BLaER1 treated with 17β-estradiol and CSF1 and Interleukin-3, amounts not matched to agents 10 nM and 100 nM (cell line): ENCODE measurements at regions not wholly inside any gene's neighbourhood (a gene's known extent, or its start where the extent isn't known, plus 50 kb on each side); places are given as distances from the start of the nearest gene placed in this dataset.

Experiments used
- H3K27ac ChIP-seq, 11 experiments: shearing (Covaris generic); formaldehyde crosslinking; 2 replicates each; pipeline ENCODE4 v1.8.1; 2022
- H3K27me3 ChIP-seq, 11 experiments: shearing (Covaris generic); formaldehyde crosslinking; 2 replicates each; pipeline ENCODE4 v1.8.1; 2022
- H3K36me3 ChIP-seq, 11 experiments: shearing (Covaris generic); formaldehyde crosslinking; 2 replicates each; pipeline ENCODE4 v1.8.1; 2022
- H3K4me1 ChIP-seq, 10 experiments: shearing (Covaris generic); formaldehyde crosslinking; 2 replicates each; pipeline ENCODE4 v1.8.1; 2022
- H3K4me2 ChIP-seq, 11 experiments: shearing (Covaris generic); formaldehyde crosslinking; 2 replicates each; pipeline ENCODE4 v1.8.1; 2022
- H3K4me3 ChIP-seq, 10 experiments: shearing (Covaris generic); formaldehyde crosslinking; 2 replicates each; pipeline ENCODE4 v1.8.1; 2022
- H3K9ac ChIP-seq, 11 experiments: shearing (Covaris generic); formaldehyde crosslinking; 2 replicates each; pipeline ENCODE4 v1.8.1; 2022
- H3K9me3 ChIP-seq, 11 experiments: shearing (Covaris generic); formaldehyde crosslinking; replicated peaks in 1 of 11; 2 replicates each; pipeline ENCODE4 v1.8.1; 2022
- H4K20me1 ChIP-seq, 11 experiments: shearing (Covaris generic); formaldehyde crosslinking; 2 replicates each; pipeline ENCODE4 v1.8.1; 2022
- Cebpa-rat ChIP-seq, 11 experiments: shearing (Covaris generic); IDR thresholded peaks; 2 replicates each; pipeline ENCODE4 v1.8.1; 2022

GRCh38 chr18:66754335-66754734, 150.4 kb upstream of the CDH19 start:
- H3K4me3 ChIP-seq: no peak overlapping the region
- no peaks in the 10 kb centered on the region for H3K27me3 ChIP-seq
- no peaks in the 10 kb centered on the region for H3K4me1 ChIP-seq
- H3K9me3 ChIP-seq: no peaks in the 10 kb centered on the region
- H3K4me2 ChIP-seq: no peak overlapping the region
- H4K20me1 ChIP-seq: no peaks in the 10 kb centered on the region
- no peak overlapping the region for H3K9ac ChIP-seq
- H3K36me3 ChIP-seq: no peaks in the 10 kb centered on the region
- H3K27ac ChIP-seq: no peak overlapping the region
- TF ChIP-seq Cebpa-rat (IDR thresholded peaks at IDR 0.05): no peak

- no peak overlapping the region for H3K4me2 ChIP-seq
- no peaks in the 10 kb centered on the region for H3K27me3 ChIP-seq
- H3K9ac ChIP-seq: no peak overlapping the region
- no peak overlapping the region for H3K27ac ChIP-seq
- no peaks in the 10 kb centered on the region for H4K20me1 ChIP-seq
- no peak overlapping the region for H3K4me3 ChIP-seq
- H3K4me1 ChIP-seq: no peaks in the 10 kb centered on the region
- no peaks in the 10 kb centered on the region for H3K9me3 ChIP-seq
- no peak for TF ChIP-seq Cebpa-rat (IDR thresholded peaks at IDR 0.05)
- H3K36me3 ChIP-seq: no peaks in the 10 kb centered on the region
These were observed 148.8 kb upstream of the CDH19 start for GRCh38 chr18:66752733-66753132.

GRCh38 chr18:66749481-66750035, 145.7 kb upstream of the CDH19 start:
- Histone ChIP-seq H4K20me1 (no peaks in the 10 kb centered on the region), H3K9me3 (no peaks in the 10 kb centered on the region), H3K9ac (no peak overlapping the region), H3K4me2 (no peak overlapping the region), H3K27ac (no peak overlapping the region), H3K27me3 (no peaks in the 10 kb centered on the region), H3K4me3 (no peak overlapping the region), H3K36me3 (no peaks in the 10 kb centered on the region), H3K4me1 (no peaks in the 10 kb centered on the region)
- no peak for TF ChIP-seq Cebpa-rat (IDR thresholded peaks at IDR 0.05)

GRCh38 chr18:66749030-66749429, 145.1 kb upstream of the CDH19 start:
- no peak overlapping the region for H3K4me2 ChIP-seq
- H3K4me1 ChIP-seq: no peaks in the 10 kb centered on the region
- H3K9me3 ChIP-seq: no peaks in the 10 kb centered on the region
- no peaks in the 10 kb centered on the region for H3K27me3 ChIP-seq
- no peak overlapping the region for H3K27ac ChIP-seq
- H3K36me3 ChIP-seq: no peaks in the 10 kb centered on the region
- no peak overlapping the region for H3K4me3 ChIP-seq
- no peak for TF ChIP-seq Cebpa-rat (IDR thresholded peaks at IDR 0.05)
- H4K20me1 ChIP-seq: no peaks in the 10 kb centered on the region
- H3K9ac ChIP-seq: no peak overlapping the region

- no peak overlapping the region for H3K4me3 ChIP-seq
- H3K4me2 ChIP-seq: no peak overlapping the region
- H3K4me1 ChIP-seq: no peaks in the 10 kb centered on the region
- H3K9me3 ChIP-seq: no peaks in the 10 kb centered on the region; a peak in 1 of 22 replicates
- no peak overlapping the region for H3K9ac ChIP-seq
- no peaks in the 10 kb centered on the region for H4K20me1 ChIP-seq
- H3K27ac ChIP-seq: no peak overlapping the region
- no peaks in the 10 kb centered on the region for H3K36me3 ChIP-seq
- TF ChIP-seq Cebpa-rat (IDR thresholded peaks at IDR 0.05): no peak
- H3K27me3 ChIP-seq: no peaks in the 10 kb centered on the region
These were observed 138.9 kb upstream of the CDH19 start for GRCh38 chr18:66742832-66743231.

- Histone ChIP-seq H3K27ac (no peak overlapping the region), H4K20me1 (no peaks in the 10 kb centered on the region), H3K4me3 (no peak overlapping the region), H3K4me1 (no peaks in the 10 kb centered on the region), H3K27me3 (no peaks in the 10 kb centered on the region), H3K9ac (no peak overlapping the region), H3K9me3 (no peaks in the 10 kb centered on the region; a peak in 1 of 22 replicates), H3K36me3 (no peaks in the 10 kb centered on the region), H3K4me2 (no peak overlapping the region)
- TF ChIP-seq Cebpa-rat (IDR thresholded peaks at IDR 0.05): no peak
These were observed 132.0 kb upstream of the CDH19 start for GRCh38 chr18:66735933-66736332.

- Histone ChIP-seq H3K36me3 (no peaks in the 10 kb centered on the region), H3K27ac (no peak overlapping the region), H3K9me3 (no peaks in the 10 kb centered on the region; a peak in 1 of 22 replicates), H3K9ac (no peak overlapping the region), H3K4me2 (no peak overlapping the region), H4K20me1 (no peaks in the 10 kb centered on the region), H3K4me3 (no peak overlapping the region), H3K4me1 (no peaks in the 10 kb centered on the region), H3K27me3 (no peaks in the 10 kb centered on the region)
- TF ChIP-seq Cebpa-rat (IDR thresholded peaks at IDR 0.05): no peak
These were observed 130.6 kb upstream of the CDH19 start for GRCh38 chr18:66734451-66734850.

- Histone ChIP-seq H3K9ac (no peak overlapping the region), H3K4me3 (no peak overlapping the region), H3K27ac (no peak overlapping the region), H3K36me3 (no peaks in the 10 kb centered on the region), H3K4me1 (peaks cover 0 to 6% (median 1%) of the 10 kb centered on the region in 10 experiments; a peak in 5 of 20 replicates), H4K20me1 (no peaks in the 10 kb centered on the region), H3K4me2 (no peak overlapping the region), H3K9me3 (no peaks in the 10 kb centered on the region), H3K27me3 (no peaks in the 10 kb centered on the region)
- no peak for TF ChIP-seq Cebpa-rat (IDR thresholded peaks at IDR 0.05)
These were observed 128.0 kb upstream of the CDH19 start for GRCh38 chr18:66731890-66732289.

- H3K9me3 ChIP-seq: no peaks in the 10 kb centered on the region
- H3K4me2 ChIP-seq: no peak overlapping the region
- H3K27ac ChIP-seq: no peak overlapping the region
- H3K4me3 ChIP-seq: no peak overlapping the region
- no peaks in the 10 kb centered on the region for H3K36me3 ChIP-seq
- peaks cover 0 to 6% (median 1%) of the 10 kb centered on the region in 10 experiments; a peak in 5 of 20 replicates for H3K4me1 ChIP-seq
- H3K27me3 ChIP-seq: no peaks in the 10 kb centered on the region
- no peak for TF ChIP-seq Cebpa-rat (IDR thresholded peaks at IDR 0.05)
- H4K20me1 ChIP-seq: no peaks in the 10 kb centered on the region
- no peak overlapping the region for H3K9ac ChIP-seq
These were observed 125.8 kb upstream of the CDH19 start for GRCh38 chr18:66729442-66730239.

GRCh38 chr18:66728951-66729350, 125.1 kb upstream of the CDH19 start:
- Histone ChIP-seq H3K27ac (no peak overlapping the region), H3K4me1 (peaks cover 0 to 6% (median 1%) of the 10 kb centered on the region in 10 experiments; a peak in 5 of 20 replicates), H4K20me1 (no peaks in the 10 kb centered on the region), H3K27me3 (no peaks in the 10 kb centered on the region), H3K4me2 (no peak overlapping the region), H3K36me3 (no peaks in the 10 kb centered on the region), H3K4me3 (no peak overlapping the region), H3K9ac (no peak overlapping the region), H3K9me3 (no peaks in the 10 kb centered on the region)
- no peak for TF ChIP-seq Cebpa-rat (IDR thresholded peaks at IDR 0.05)
